Type B pancreatic cell (in vitro differentiated cells): ENCODE measurements at regions not wholly inside any gene's neighbourhood (a gene's known extent, or its start where the extent isn't known, plus 50 kb on each side); places are given as distances from the start of the nearest gene placed in this dataset.

Experiments used
- DNase-seq: peaks from one replicate; pipeline ENCODE4 v3.0.0; 2021; ENCODE audit warnings: mixed read lengths; ENCODE audit not compliant: unreplicated experiment; ENCODE audit errors: extremely low spot score
- H3K27ac Mint-ChIP-seq: 2 replicates; pipeline ENCODE4 v1.8.0; 2021; ENCODE audit warnings: mild to moderate bottlenecking, mixed read lengths
- H3K27me3 Mint-ChIP-seq: 2 replicates; pipeline ENCODE4 v1.8.0; 2021; ENCODE audit warnings: mixed read lengths
- H3K36me3 Mint-ChIP-seq: 2 replicates; pipeline ENCODE4 v1.8.0; 2021; ENCODE audit warnings: mixed read lengths
- H3K4me1 Mint-ChIP-seq: one replicate; pipeline ENCODE4 v1.8.0; 2021; ENCODE audit warnings: mixed read lengths; ENCODE audit not compliant: unreplicated experiment
- H3K4me3 Mint-ChIP-seq: 2 replicates; pipeline ENCODE4 v1.8.0; 2021; ENCODE audit warnings: mild to moderate bottlenecking, mixed read lengths
- H3K9me3 Mint-ChIP-seq: 2 replicates; pipeline ENCODE4 v1.8.0; 2021; ENCODE audit warnings: mixed read lengths
- TF ChIP-seq, protein P1 (sequence below): fragments of 200-600 bp; sonication (generic); conservative IDR thresholded peaks from 2 replicates; pipeline ENCODE4 v1.5.0; 2021; ENCODE audit warnings: antibody characterized with exemption, mild to moderate bottlenecking

DNA sequence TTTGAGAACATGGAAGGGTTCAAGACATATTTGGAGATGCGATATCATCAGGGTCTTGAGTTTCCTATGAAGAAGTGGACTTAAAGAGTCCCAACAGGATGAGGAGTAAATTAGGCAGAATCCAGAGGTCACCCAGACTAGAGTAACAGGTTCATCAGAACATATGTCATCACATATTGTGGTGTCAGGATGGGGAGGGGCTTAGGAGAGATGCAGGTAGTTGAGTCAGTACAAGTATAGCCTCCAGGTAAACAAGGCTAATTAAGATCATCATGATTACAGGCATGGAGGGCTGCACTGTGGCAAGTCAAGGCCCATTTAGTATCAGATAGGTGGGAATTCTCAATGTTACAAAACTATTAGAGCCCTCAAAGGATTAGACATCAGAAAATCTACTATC lies 90.1 kb upstream of the PAK5 start:
- Mint-ChIP-seq H3K27me3 (no peaks in the 10 kb centered on the region), H3K27ac (no peak overlapping the region), H3K4me3 (no peak overlapping the region), H3K4me1 (no peaks in the 10 kb centered on the region), H3K9me3 (no peaks in the 10 kb centered on the region), H3K36me3 (no peaks in the 10 kb centered on the region)
- DNase-seq = no peak
- TF ChIP-seq, protein P1, sequence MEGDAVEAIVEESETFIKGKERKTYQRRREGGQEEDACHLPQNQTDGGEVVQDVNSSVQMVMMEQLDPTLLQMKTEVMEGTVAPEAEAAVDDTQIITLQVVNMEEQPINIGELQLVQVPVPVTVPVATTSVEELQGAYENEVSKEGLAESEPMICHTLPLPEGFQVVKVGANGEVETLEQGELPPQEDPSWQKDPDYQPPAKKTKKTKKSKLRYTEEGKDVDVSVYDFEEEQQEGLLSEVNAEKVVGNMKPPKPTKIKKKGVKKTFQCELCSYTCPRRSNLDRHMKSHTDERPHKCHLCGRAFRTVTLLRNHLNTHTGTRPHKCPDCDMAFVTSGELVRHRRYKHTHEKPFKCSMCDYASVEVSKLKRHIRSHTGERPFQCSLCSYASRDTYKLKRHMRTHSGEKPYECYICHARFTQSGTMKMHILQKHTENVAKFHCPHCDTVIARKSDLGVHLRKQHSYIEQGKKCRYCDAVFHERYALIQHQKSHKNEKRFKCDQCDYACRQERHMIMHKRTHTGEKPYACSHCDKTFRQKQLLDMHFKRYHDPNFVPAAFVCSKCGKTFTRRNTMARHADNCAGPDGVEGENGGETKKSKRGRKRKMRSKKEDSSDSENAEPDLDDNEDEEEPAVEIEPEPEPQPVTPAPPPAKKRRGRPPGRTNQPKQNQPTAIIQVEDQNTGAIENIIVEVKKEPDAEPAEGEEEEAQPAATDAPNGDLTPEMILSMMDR = no peak

DNA sequence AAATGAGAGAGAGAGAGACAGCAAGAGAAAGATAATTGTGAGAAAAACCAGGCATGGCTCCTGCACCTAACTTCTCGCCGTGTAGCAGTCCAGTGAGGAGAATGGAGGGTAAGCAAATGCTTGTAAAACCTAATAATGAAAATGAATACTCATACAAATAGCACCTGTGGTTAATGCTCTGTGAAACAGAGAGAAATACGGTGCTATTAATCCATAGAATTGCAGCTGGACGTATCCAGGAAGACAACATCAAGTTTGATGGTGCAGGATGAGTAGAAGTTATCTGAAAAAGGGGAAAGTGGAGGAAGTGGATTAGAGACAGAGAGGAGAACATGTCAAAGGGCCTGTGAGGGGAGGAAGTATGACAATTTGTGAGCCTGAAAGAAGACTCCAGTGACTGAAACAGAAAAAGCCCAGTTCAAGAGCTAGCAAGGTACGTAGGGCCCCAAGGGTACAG lies 89.4 kb upstream of the PAK5 start:
- no peaks in the 10 kb centered on the region for H3K4me1 Mint-ChIP-seq
- DNase-seq = no peak
- no peaks in the 10 kb centered on the region for H3K27me3 Mint-ChIP-seq
- TF ChIP-seq, protein P1 = no peak
- no peak overlapping the region for H3K4me3 Mint-ChIP-seq
- H3K9me3 Mint-ChIP-seq = no peaks in the 10 kb centered on the region
- H3K36me3 Mint-ChIP-seq = no peaks in the 10 kb centered on the region
- no peak overlapping the region for H3K27ac Mint-ChIP-seq

DNA sequence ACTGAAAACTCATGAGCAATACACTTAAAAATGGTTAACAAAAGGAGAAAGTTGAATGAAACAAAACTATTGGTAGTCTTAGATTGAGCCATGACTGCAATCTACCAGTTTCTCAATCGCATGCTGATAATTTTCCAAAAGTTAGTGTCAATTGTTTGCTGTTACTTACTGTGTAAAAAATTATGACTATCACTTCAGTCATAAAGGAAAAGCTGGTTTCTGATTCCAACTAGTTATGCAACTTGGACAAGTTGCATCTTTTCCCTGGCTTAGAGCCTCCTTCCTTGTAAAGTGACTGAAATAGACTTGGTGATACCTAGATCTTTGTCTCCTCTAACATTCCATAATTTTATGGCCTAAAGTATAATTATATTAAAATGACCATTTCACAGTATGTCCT lies 88.3 kb upstream of the PAK5 start:
- DNase-seq = no peak
- no peaks in the 10 kb centered on the region for H3K4me1 Mint-ChIP-seq
- TF ChIP-seq, protein P1 = no peak
- H3K9me3 Mint-ChIP-seq = no peaks in the 10 kb centered on the region
- no peak overlapping the region for H3K27ac Mint-ChIP-seq
- no peaks in the 10 kb centered on the region for H3K27me3 Mint-ChIP-seq
- H3K4me3 Mint-ChIP-seq = no peak overlapping the region
- no peaks in the 10 kb centered on the region for H3K36me3 Mint-ChIP-seq

DNA sequence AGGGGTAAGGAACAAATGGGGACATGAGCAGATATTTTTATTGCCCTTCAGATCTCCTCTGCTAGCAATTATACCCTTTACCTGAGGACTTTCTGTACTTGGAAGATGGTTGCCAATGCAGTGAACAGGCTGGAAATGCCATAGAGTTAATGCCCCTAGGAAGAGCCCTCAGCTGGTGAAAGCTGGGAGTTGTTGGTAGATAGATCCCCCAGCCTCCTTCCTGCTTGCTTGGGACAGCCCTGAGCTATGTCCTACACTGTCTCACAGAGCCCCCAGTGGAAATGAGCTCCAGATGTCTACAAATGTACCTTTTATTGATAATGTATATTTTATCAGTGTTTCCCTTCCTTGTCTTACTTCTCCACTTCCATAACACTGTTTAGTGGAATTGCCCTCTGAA lies 87.6 kb upstream of the PAK5 start:
- Mint-ChIP-seq H3K9me3 (no peaks in the 10 kb centered on the region), H3K27me3 (no peaks in the 10 kb centered on the region), H3K4me3 (no peak overlapping the region), H3K36me3 (no peaks in the 10 kb centered on the region), H3K4me1 (no peaks in the 10 kb centered on the region), H3K27ac (no peak overlapping the region)
- TF ChIP-seq, protein P1 = no peak
- no peak for DNase-seq

DNA sequence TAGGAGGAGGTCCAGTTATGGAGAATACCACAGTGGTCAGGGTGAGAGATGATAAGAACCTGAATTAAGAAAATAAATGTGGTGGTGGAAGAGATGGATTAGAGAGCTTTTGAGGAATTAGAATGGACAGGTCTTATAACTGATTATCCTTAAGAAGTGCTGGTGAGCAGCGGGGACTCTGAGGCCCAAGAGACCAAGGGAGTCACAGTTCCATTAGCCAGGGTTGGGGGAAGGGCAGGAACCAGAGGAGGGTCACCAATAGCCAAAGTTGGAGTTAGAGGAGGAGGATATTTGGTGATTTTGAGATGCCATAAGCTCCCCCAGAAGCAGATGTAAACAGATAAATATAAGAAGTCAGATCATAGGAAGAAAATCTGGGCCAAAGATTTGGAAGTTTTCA lies 87.1 kb upstream of the PAK5 start:
- Mint-ChIP-seq H3K27ac (no peak overlapping the region), H3K4me3 (no peak overlapping the region), H3K9me3 (no peaks in the 10 kb centered on the region), H3K36me3 (no peaks in the 10 kb centered on the region), H3K4me1 (no peaks in the 10 kb centered on the region), H3K27me3 (no peaks in the 10 kb centered on the region)
- TF ChIP-seq, protein P1 = no peak
- no peak for DNase-seq

DNA sequence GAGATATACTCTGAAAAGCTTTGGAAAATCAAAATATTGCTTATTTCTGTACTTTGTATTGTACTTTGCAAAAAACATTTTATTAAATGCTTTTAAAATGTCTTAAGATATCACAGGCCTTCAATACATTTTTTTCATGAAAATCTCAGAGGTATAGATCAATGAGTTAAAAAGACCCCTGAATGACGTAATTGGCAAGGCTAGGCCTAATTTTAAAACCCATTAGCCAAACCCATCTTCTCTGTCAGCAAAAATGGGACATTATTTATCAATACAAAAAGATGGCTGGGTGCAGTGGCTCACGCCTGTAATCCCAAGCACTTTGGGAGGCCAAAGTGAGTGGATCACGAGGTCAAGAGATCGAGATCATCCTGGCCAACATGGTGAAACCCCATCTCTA lies 84.8 kb upstream of the PAK5 start:
- Mint-ChIP-seq H3K4me3 (no peak overlapping the region), H3K9me3 (no peaks in the 10 kb centered on the region), H3K27ac (no peak overlapping the region), H3K4me1 (no peaks in the 10 kb centered on the region), H3K27me3 (no peaks in the 10 kb centered on the region), H3K36me3 (no peaks in the 10 kb centered on the region)
- DNase-seq = no peak
- TF ChIP-seq, protein P1 = no peak
